ENCODE measurements at regions not wholly inside any gene's neighbourhood (a gene's known extent, or its start where the extent isn't known, plus 50 kb on each side); places are given as distances from the start of the nearest gene placed in this dataset.
"Not testable (repeated sequence)": the region's sequence is repeated elsewhere in the genome, so short reads cannot be mapped to it uniquely, and the experiment has no call there.

DNA sequence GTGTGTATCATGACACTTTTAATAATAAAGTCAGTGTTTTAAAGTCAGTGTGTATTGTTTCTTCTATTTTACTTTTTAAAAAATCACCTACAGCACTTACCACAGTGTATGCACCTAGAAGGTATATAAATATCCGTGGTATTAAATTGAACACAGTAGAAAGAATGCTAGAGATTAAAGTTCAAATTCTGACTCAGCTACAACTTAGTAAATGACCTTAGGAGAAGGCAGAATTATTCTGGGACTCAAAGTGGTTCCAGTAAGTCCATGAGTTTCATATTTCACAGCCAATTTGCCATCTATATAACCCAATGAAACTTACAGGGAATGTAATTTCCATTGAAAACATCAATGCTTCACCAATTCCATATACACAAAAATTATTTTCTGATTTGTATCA lies 52.7 kb upstream of the MAP4 start:
- TF ChIP-seq POLR2A (IDR thresholded peaks at IDR 0.05): no peak
- TF ChIP-seq, protein P1, sequence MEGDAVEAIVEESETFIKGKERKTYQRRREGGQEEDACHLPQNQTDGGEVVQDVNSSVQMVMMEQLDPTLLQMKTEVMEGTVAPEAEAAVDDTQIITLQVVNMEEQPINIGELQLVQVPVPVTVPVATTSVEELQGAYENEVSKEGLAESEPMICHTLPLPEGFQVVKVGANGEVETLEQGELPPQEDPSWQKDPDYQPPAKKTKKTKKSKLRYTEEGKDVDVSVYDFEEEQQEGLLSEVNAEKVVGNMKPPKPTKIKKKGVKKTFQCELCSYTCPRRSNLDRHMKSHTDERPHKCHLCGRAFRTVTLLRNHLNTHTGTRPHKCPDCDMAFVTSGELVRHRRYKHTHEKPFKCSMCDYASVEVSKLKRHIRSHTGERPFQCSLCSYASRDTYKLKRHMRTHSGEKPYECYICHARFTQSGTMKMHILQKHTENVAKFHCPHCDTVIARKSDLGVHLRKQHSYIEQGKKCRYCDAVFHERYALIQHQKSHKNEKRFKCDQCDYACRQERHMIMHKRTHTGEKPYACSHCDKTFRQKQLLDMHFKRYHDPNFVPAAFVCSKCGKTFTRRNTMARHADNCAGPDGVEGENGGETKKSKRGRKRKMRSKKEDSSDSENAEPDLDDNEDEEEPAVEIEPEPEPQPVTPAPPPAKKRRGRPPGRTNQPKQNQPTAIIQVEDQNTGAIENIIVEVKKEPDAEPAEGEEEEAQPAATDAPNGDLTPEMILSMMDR (IDR thresholded peaks at IDR 0.05 in 8 of 11, conservative IDR thresholded peaks at IDR 0.05 in 3 of 11): no peak
- no peak for TF ChIP-seq POLR2AphosphoS5 (IDR thresholded peaks at IDR 0.05)
- H3K36me3 ChIP-seq: peaks cover 0 to 26% (median 0%) of the 10 kb centered on the region in 6 donors
- WGBS, 5 donors: 65 to 87% (median 82%) methylated on average over 1 of the region's 1 CpG
- intact Hi-C loops (cut with DNase I; ENCODE audit: low total_unique reads): no loop called here
- H3K27ac ChIP-seq: no peak overlapping the region
- peaks cover 7 to 60% (median 29%) of the 10 kb centered on the region in 6 donors for H3K4me1 ChIP-seq
- H3K4me3 ChIP-seq: no peak overlapping the region
- no peaks in the 10 kb centered on the region for H3K27me3 ChIP-seq (replicated peaks in 1 of 7)
- no peak for DNase-seq
- H3K9me3 ChIP-seq: no peaks in the 10 kb centered on the region

DNA sequence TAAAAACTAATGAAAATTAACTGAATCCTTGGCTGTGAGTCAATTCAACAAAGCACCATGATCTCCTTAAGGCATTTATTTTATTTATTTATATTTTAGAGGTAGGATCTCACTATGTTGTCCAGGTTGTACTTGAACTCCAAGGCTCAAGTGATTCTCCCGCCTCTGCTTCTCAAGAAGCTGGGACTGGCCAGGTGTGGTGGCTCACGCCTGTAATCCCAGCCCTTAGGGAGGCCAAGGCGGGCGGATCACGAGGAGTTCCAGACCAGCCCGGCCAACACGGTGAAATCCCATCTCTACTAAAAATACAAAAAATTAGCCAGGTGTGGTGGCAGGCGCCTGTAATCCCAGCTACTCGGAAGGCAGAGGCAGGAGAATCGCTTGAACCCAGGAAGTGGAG lies 52.1 kb upstream of the MAP4 start:
- H3K27me3 ChIP-seq (replicated peaks in 1 of 7); H3K9me3 ChIP-seq; intact Hi-C loops (cut with DNase I; ENCODE audit: low total_unique reads); H3K4me3 ChIP-seq; H3K27ac ChIP-seq; DNase-seq: not testable (repeated sequence)
- H3K36me3 ChIP-seq: peaks cover 0 to 26% (median 0%) of the 10 kb centered on the region in 6 donors
- 97 to 100% (median 98%) methylated on average over 10 of the region's 10 CpGs for WGBS, 5 donors
- peaks cover 7 to 66% (median 29%) of the 10 kb centered on the region in 6 donors for H3K4me1 ChIP-seq

DNA sequence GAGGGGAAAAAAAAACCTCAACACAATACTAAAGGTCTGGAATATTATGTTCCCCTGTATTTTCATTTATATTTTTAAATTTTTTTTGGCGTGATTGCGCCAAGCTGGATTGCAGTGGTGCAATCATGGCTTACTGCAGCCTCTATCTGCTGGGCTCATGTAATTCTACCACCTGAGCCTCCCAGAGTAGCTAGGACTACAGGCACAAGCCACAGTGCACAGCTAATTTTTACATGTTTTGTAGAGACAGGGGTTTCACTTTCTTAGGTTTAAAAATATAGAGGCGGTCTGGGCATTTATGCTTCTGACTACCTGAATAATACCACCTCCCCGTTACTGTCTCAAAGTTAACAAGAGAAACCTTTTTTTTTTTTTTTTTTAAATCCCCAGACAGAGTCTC lies 51.1 kb upstream of the MAP4 start:
- intact Hi-C loops (cut with DNase I; ENCODE audit: low total_unique reads): no loop called here
- H3K4me1 ChIP-seq: peaks cover 7 to 62% (median 28%) of the 10 kb centered on the region in 6 donors
- 87 to 97% (median 95%) methylated on average over 4 of the region's 4 CpGs for WGBS, 5 donors

More for the DNA sequence above, 51.1 kb upstream of the MAP4 start:
- no peaks in the 10 kb centered on the region for H3K27me3 ChIP-seq (replicated peaks in 1 of 7)
- no peaks in the 10 kb centered on the region for H3K9me3 ChIP-seq
- DNase-seq: no peak
- peaks cover 0 to 26% (median 0%) of the 10 kb centered on the region in 6 donors for H3K36me3 ChIP-seq
- TF ChIP-seq POLR2AphosphoS5 (IDR thresholded peaks at IDR 0.05) (no peak), POLR2A (IDR thresholded peaks at IDR 0.05) (no peak)
- TF ChIP-seq, protein P1 (IDR thresholded peaks at IDR 0.05 in 8 of 11, conservative IDR thresholded peaks at IDR 0.05 in 3 of 11): no peak
- no peak overlapping the region for H3K27ac ChIP-seq
- no peak overlapping the region for H3K4me3 ChIP-seq

Measured in spleen (tissue), 11 donors.